Islet of Langerhans (tissue), 1 donor: ENCODE measurements at regions not wholly inside any gene's neighbourhood (a gene's known extent, or its start where the extent isn't known, plus 50 kb on each side); places are given as distances from the start of the nearest gene placed in this dataset.

ENCODE experiments used
- FAIRE-seq: peaks from one replicate; lab custom pipeline; 2011; peaks lifted over from hg19 to GRCh38; lab: Jason Lieb, UNC

DNA sequence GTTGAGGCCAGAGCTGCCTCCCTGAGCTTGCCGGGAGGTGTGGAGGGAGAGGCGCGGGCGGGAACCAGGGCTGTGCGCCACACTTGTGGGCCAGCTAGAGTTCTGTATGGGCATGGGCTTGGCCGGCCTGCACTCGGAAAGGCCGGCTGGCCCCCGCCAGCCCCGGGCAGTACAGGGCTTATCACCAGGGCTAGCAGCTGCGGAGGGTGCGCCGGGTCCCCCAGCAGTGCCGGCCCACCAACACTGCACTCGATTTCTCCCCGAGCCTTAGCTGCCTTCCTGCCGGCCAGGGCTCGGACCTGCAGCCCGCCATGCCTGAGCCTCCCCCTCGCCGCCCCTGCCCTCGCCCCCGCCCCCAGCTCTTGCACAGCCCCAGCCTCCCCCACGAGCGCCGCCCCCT, 472.7 kb downstream of the TFAP2A start:
- FAIRE-seq = no peak

DNA sequence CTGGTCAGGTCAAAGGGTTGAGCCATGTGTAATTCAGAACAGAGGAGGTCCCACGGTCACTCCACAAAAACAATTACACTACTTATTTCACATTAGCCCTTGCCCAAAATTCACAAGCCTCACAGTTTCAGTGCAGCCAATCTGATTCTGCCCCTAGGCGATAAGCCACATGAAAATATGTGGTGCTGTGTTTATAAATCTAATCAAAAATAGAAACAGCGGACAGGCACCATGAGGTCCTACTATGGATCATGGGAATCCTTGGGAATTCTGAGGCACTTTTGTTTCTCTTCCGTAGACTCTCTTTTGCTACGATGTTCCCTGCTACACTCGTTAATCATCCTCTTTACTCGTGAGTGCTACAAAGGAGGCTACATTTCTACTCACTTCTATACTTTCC, 476.1 kb downstream of the TFAP2A start:
- FAIRE-seq = no peak

DNA sequence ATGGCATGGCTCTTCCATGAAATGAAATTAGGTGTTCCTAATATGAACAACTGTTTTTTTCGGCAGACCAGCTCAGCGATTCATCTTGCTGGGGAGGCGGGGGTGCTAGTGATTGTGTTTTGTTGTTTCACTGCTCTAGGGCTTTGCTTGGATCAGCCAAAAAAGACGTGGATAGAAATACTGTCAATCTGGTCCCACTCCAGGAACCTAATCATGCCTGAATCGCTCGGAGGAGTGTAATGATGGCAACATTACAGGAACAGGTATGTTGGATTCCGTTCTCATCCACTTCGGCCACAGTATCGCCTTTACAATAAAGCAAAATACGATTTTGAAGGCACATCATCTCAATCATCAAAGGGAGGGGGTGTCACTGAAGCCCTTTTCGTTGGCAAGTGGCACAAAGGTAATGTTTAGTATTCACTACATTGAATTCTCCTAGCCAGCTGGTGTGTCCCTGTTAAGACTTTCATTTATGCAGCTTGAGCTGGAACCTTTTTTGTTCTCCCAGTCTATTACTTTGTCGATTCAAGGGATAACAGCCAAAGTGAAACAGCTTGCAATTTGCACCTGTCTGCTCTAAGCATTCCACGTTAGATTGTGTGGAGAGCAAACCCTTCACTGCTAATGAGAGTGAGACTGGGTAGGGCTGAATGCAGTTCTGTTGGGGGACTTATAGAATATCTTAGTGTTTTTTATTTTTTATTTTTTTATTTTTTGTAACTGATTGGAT, 477.7 kb downstream of the TFAP2A start:
- no peak for FAIRE-seq

DNA sequence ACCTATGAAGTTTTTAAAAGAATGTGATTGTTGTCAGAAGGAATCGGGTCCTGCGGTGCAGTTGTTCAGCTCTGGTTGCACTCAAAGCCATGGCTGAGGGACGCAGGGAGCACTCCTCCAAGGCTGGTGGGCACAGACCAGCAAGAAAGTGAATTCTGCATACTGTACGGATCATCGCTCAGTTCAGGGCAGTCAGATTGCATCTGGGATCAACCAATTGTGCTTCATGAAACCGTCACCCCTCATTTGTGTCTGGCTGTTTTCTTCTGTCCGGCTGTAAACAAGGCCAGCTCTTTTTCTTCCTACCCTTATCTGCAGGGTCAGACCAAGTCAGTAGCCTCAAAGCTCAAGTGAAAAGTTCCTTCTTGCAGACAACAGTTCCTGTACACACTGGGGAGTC, 478.3 kb downstream of the TFAP2A start:
- no peak for FAIRE-seq

GRCh38 chr6:9933677-9934076, 481.2 kb downstream of the TFAP2A start:
- FAIRE-seq = no peak

DNA sequence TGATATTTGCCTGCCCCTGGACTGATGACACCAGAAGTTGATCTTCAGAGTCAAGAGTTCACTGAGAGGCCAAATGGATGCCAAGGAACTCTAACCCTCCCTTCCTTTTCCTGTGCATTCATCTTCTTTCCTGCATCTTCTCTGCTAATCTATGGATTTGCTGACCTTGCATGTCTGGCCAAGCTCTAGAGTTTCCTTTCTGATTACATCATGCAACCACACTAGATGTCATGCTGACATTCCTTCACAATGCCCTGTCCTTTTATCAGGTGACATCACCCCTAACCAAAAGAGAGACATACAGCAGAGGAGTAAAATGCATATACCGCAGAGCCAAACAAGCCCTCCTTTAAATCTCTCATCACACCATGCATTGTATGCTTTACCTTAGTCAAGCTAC, 487.6 kb downstream of the TFAP2A start:
- FAIRE-seq = no peak

- no peak for FAIRE-seq
Observed at GRCh38 chr6:9924971-9925370, 489.9 kb downstream of the TFAP2A start.

GRCh38 chr6:9921366-9921765, 493.5 kb downstream of the TFAP2A start:
- no peak for FAIRE-seq

DNA sequence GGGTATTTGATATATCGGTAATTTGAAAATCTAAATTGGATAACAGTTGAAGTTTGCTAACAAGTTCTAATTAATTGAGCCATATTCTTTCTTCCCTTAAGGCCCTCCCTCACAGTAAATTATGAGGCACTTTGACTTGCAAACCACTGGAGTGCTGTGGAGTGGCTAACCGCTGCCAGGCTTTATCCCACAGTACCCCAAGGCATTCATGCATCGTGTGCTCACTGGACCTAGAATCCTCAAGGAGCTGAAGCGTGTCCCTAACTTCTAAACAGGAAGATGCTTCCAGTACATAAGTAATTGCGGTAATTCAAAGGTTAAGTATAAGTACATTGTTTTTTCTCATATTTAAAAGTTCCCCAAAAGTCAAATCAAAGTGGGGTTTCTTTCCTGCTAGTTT, 499.9 kb downstream of the TFAP2A start:
- FAIRE-seq = no peak

DNA sequence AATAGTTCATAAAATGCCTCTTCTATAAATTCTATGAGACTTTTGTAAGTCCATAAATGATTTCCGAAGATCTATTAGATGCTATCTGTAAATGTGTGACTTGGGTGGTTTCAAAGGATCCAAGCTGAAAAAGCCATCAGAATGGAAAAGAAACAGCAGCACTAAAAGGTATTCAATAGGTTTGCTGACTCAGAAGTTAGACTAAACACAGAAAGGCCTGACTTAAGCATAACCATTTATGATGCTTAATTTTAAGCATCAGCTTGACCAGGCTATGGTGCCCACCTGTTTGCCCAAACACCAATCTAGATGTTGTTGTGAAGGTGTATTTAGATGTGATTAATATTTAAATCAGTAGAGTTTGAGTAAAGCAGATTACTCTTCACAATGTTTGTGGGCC, 513.5 kb downstream of the TFAP2A start:
- FAIRE-seq = no peak

- FAIRE-seq = no peak
Observed at GRCh38 chr6:9896806-9897205, 518.1 kb downstream of the TFAP2A start.

GRCh38 chr6:9890893-9891292, 524.0 kb downstream of the TFAP2A start:
- no peak for FAIRE-seq

GRCh38 chr6:9890469-9890868, 524.4 kb downstream of the TFAP2A start:
- no peak for FAIRE-seq

DNA sequence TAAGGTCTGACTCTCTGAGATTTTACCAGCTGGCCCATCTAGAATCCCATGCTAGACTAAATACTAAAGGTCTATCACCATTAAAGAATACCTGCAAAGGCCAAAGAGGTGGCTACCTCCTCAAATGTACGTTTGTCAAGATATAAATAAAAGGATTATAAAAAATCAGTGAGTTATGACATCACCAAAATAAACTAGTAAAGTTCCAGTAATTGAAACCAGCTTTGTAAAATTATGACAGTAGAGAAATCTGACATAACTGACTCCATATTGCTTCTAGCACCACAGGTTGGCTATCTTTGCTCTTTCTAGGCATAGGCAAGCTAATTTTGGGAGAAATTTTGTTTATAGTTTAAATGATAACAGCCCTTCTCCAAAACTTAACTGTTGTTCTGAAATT, 536.3 kb downstream of the TFAP2A start:
- FAIRE-seq = no peak

GRCh38 chr6:9875605-9876353, 539.1 kb downstream of the TFAP2A start:
- no peak for FAIRE-seq

GRCh38 chr6:9862603-9863167, 552.2 kb downstream of the TFAP2A start:
- no peak for FAIRE-seq

- no peak for FAIRE-seq
Observed at GRCh38 chr6:9851541-9852380, 563.1 kb downstream of the TFAP2A start.

DNA sequence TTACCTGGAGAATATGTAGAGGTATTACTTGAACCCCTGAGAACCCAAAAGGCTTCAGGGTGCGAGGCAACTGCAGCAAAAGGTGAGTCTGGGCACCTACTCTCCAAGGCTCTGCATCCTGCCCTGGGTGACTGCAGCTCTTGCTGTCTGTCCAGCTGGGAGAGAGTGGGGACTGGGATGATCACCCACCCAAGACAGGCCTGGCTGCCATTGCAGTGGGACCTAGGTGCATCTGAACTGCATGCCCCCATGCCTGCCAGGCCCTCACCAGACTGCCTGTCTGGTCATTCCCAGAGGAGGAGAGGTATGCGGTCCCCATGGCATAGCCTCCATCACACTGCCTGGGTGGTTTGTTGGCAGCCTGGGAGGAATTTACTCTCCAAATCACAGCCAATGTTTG, 563.9 kb downstream of the TFAP2A start:
- FAIRE-seq = no peak

DNA sequence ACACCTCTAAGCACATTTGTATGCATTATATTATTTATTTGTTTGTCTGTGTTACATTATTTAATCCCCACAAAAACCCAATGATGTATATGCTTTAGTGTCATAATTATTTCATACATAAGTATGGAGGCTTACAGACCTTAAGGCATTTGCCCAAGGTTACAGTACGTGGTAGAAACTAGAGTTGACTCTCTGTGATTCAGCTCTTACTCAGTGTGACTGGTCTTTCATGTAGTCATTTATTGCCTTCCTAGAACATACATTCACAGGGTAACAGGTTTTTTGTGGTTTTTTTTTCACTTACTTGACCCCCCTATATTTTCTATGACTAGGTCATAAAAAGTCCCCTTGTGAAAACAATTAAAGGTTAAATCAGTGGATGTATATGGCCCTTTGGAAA, 566.8 kb downstream of the TFAP2A start:
- FAIRE-seq = no peak

GRCh38 chr6:9841886-9842725, 572.8 kb downstream of the TFAP2A start:
- no peak for FAIRE-seq

GRCh38 chr6:9834233-9834632, 580.6 kb downstream of the TFAP2A start:
- FAIRE-seq = no peak

DNA sequence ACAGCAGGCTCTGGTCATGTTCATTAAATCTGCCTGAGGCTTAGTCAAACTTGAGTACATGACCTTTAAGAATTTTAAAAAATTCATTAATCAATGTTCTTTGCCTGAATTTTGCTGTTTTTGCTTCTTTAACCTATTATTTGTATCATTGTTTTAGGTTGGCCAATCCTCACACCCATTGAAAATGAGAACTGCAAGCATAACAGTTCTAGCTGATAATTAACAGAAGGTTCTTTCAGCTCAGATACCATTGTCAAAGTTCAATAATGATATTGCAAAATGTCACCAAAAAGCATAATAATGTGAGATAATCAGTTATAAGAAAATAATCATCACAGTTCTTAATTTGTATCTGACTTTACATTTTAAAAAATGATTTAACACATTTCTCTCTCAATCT, 583.1 kb downstream of the TFAP2A start:
- no peak for FAIRE-seq
